PC-3 (cell line): ENCODE measurements at regions not wholly inside any gene's neighbourhood (a gene's known extent, or its start where the extent isn't known, plus 50 kb on each side); places are given as distances from the start of the nearest gene placed in this dataset.

Experiments
- EZH2 ChIP-seq: fragments of 300-600 bp; sonication (generic); IDR thresholded peaks from one replicate; pipeline ENCODE4 v1.6.1; 2017; ENCODE audit warnings: antibody characterized with exemption, mild to moderate bottlenecking, low read length; ENCODE audit not compliant: unreplicated experiment
- TF ChIP-seq, protein P1 (sequence below): fragments of 300-600 bp; sonication (generic); conservative IDR thresholded peaks from 2 replicates; pipeline ENCODE4 v1.5.1; 2017; ENCODE audit warnings: antibody characterized with exemption, low read depth, mild to moderate bottlenecking, low read length

DNA sequence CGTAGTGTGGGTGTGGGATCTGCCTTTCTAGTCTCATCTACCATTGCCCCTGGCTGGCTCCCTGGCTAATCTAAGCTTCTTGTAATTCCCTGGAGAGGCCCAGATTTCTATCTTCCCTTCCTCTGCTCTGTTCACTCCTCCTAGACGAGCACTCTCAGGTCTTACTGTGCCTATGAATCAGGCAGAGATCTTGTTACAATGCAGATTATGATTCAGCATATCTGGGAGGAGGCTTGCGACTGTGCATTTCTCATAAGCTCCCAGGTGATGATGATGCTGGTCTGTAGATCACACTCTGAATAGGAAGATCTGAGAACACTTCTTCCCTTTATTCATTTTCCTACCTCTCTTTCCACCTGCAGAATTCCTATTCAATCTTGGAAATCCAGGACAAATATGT, 200.1 kb downstream of the CBLN1 start:
- TF ChIP-seq, protein P1, sequence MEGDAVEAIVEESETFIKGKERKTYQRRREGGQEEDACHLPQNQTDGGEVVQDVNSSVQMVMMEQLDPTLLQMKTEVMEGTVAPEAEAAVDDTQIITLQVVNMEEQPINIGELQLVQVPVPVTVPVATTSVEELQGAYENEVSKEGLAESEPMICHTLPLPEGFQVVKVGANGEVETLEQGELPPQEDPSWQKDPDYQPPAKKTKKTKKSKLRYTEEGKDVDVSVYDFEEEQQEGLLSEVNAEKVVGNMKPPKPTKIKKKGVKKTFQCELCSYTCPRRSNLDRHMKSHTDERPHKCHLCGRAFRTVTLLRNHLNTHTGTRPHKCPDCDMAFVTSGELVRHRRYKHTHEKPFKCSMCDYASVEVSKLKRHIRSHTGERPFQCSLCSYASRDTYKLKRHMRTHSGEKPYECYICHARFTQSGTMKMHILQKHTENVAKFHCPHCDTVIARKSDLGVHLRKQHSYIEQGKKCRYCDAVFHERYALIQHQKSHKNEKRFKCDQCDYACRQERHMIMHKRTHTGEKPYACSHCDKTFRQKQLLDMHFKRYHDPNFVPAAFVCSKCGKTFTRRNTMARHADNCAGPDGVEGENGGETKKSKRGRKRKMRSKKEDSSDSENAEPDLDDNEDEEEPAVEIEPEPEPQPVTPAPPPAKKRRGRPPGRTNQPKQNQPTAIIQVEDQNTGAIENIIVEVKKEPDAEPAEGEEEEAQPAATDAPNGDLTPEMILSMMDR: no peak
- no peak for TF ChIP-seq EZH2
